ENCODE measurements at regions not wholly inside any gene's neighbourhood (a gene's known extent, or its start where the extent isn't known, plus 50 kb on each side); places are given as distances from the start of the nearest gene placed in this dataset.

- H3K27me3 ChIP-seq (ENCODE audit: insufficient read depth, low read length): no peaks in the 10 kb centered on the region
- peaks cover 0 to 3% of the 10 kb centered on the region in 2 experiments; a peak in 3 of 4 replicates for H3K9me3 ChIP-seq (ENCODE audit: control insufficient read depth in 1 of 2, insufficient read depth in 1 of 2, low read depth in 1 of 2, low read length in 2 of 2)
- H3K36me3 ChIP-seq (ENCODE audit: control insufficient read depth in 1 of 2, insufficient read depth in 2 of 2, low read length in 2 of 2): no peaks in the 10 kb centered on the region
- ATAC-seq: no peak
- no peak overlapping the region for H3K4me2 ChIP-seq (ENCODE audit: low read length)
- TF ChIP-seq, protein P1, sequence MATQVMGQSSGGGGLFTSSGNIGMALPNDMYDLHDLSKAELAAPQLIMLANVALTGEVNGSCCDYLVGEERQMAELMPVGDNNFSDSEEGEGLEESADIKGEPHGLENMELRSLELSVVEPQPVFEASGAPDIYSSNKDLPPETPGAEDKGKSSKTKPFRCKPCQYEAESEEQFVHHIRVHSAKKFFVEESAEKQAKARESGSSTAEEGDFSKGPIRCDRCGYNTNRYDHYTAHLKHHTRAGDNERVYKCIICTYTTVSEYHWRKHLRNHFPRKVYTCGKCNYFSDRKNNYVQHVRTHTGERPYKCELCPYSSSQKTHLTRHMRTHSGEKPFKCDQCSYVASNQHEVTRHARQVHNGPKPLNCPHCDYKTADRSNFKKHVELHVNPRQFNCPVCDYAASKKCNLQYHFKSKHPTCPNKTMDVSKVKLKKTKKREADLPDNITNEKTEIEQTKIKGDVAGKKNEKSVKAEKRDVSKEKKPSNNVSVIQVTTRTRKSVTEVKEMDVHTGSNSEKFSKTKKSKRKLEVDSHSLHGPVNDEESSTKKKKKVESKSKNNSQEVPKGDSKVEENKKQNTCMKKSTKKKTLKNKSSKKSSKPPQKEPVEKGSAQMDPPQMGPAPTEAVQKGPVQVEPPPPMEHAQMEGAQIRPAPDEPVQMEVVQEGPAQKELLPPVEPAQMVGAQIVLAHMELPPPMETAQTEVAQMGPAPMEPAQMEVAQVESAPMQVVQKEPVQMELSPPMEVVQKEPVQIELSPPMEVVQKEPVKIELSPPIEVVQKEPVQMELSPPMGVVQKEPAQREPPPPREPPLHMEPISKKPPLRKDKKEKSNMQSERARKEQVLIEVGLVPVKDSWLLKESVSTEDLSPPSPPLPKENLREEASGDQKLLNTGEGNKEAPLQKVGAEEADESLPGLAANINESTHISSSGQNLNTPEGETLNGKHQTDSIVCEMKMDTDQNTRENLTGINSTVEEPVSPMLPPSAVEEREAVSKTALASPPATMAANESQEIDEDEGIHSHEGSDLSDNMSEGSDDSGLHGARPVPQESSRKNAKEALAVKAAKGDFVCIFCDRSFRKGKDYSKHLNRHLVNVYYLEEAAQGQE (IDR thresholded peaks at IDR 0.05; ENCODE audit: low read depth): no peak
- no peak for TF ChIP-seq RAD21 (IDR thresholded peaks at IDR 0.05; ENCODE audit: low read depth)
- TF ChIP-seq YY1 (IDR thresholded peaks at IDR 0.05; ENCODE audit: extremely low read depth, insufficient replicate concordance, low read depth, low read length): no peak
- no peak for TF ChIP-seq MAX (IDR thresholded peaks at IDR 0.05)
- TF ChIP-seq, protein P2, sequence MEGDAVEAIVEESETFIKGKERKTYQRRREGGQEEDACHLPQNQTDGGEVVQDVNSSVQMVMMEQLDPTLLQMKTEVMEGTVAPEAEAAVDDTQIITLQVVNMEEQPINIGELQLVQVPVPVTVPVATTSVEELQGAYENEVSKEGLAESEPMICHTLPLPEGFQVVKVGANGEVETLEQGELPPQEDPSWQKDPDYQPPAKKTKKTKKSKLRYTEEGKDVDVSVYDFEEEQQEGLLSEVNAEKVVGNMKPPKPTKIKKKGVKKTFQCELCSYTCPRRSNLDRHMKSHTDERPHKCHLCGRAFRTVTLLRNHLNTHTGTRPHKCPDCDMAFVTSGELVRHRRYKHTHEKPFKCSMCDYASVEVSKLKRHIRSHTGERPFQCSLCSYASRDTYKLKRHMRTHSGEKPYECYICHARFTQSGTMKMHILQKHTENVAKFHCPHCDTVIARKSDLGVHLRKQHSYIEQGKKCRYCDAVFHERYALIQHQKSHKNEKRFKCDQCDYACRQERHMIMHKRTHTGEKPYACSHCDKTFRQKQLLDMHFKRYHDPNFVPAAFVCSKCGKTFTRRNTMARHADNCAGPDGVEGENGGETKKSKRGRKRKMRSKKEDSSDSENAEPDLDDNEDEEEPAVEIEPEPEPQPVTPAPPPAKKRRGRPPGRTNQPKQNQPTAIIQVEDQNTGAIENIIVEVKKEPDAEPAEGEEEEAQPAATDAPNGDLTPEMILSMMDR (IDR thresholded peaks at IDR 0.05 in 2 of 3, conservative IDR thresholded peaks at IDR 0.05 in 1 of 3; ENCODE audit: borderline replicate concordance in 1 of 3, insufficient read depth in 1 of 3, low read depth in 2 of 3, low read length in 2 of 3): no peak
- no peak for TF ChIP-seq CEBPB (IDR thresholded peaks at IDR 0.05; ENCODE audit: low read depth)
- TF ChIP-seq EZH2 (IDR thresholded peaks at IDR 0.05): no peak
- no peak for TF ChIP-seq ZNF274 (IDR thresholded peaks at IDR 0.05; ENCODE audit: low read depth, low read length)
- no peak for TF ChIP-seq CBX3 (IDR thresholded peaks at IDR 0.05; ENCODE audit: low read depth)
- TF ChIP-seq EGR1 (IDR thresholded peaks at IDR 0.05; ENCODE audit: low read depth): no peak
- TF ChIP-seq ATF3 (IDR thresholded peaks at IDR 0.05): no peak
- no peak for TF ChIP-seq EZH2phosphoT487 (IDR thresholded peaks at IDR 0.05; ENCODE audit: borderline replicate concordance)
- no peak for TF ChIP-seq POLR2AphosphoS5 (IDR thresholded peaks at IDR 0.05; ENCODE audit: low read depth, low read length)
- no peak overlapping the region for H3K27ac ChIP-seq (ENCODE audit: low read depth, low read length)
- H3K9me2 ChIP-seq (ENCODE audit: insufficient read depth): no peaks in the 10 kb centered on the region
- POLR2A ChIA-PET: no interaction called here
- RAD21 ChIA-PET (ENCODE audit: low non-redundant PET in 1 of 2, low total read pairs in 2 of 2, uncharacterized antibody in 2 of 2, unreplicated experiment in 2 of 2): no interaction called here
- H3K4me3 ChIP-seq (replicated peaks in 1 of 2; ENCODE audit: low read depth in 1 of 2, low read length in 2 of 2): no peak overlapping the region
- DNase-seq (ENCODE audit: low read depth, low spot score): no peak
- no peak overlapping the region for H3K9ac ChIP-seq (ENCODE audit: low read length)
- H4K20me1 ChIP-seq (ENCODE audit: insufficient read depth): no peaks in the 10 kb centered on the region
- no peaks in the 10 kb centered on the region for H3K79me2 ChIP-seq (ENCODE audit: insufficient read depth, low read length)
- no peaks in the 10 kb centered on the region for H3K4me1 ChIP-seq (ENCODE audit: control insufficient read depth in 1 of 2, insufficient read depth in 2 of 2, low read length in 2 of 2)
- BruUV-seq (replicated peaks): no TSS peak
- CTCF ChIA-PET: no interaction called here
- intact Hi-C loops (cut with micrococcal nuclease): no loop called here
- H2AFZ ChIP-seq (ENCODE audit: low read depth, low read length, poor library complexity, severe bottlenecking): no peak overlapping the region
These were observed 232.0 kb upstream of the CELF2 start for GRCh38 chr10:10785627-10786026.

Data from HCT116 (cell line).